Activated naive CD8-positive, alpha-beta T cell (primary cell): ENCODE measurements at regions not wholly inside any gene's neighbourhood (a gene's known extent, or its start where the extent isn't known, plus 50 kb on each side); places are given as distances from the start of the nearest gene placed in this dataset.
"Not testable (repeated sequence)": the region's sequence is repeated elsewhere in the genome, so short reads cannot be mapped to it uniquely, and the experiment has no call there.

Source experiments
- H3K27ac Mint-ChIP-seq: one replicate; pipeline ENCODE4 v1.8.0; 2021; ENCODE audit warnings: mixed read lengths
- H3K27me3 Mint-ChIP-seq: one replicate; pipeline ENCODE4 v1.8.0; 2021; ENCODE audit warnings: mixed read lengths
- H3K36me3 Mint-ChIP-seq: one replicate; pipeline ENCODE4 v1.8.0; 2021; ENCODE audit warnings: mixed read lengths
- H3K4me1 Mint-ChIP-seq: one replicate; pipeline ENCODE4 v1.8.0; 2021; ENCODE audit warnings: low read depth, mixed read lengths
- H3K4me3 Mint-ChIP-seq: one replicate; pipeline ENCODE4 v1.8.0; 2021; ENCODE audit warnings: mild to moderate bottlenecking, mixed read lengths
- H3K9me3 Mint-ChIP-seq: one replicate; pipeline ENCODE4 v1.8.0; 2021; ENCODE audit warnings: low read depth, mixed read lengths

GRCh38 chr20:57977569-57977968 lies 250.9 kb downstream of the ANKRD60 start:
- H3K9me3 Mint-ChIP-seq = no peaks in the 10 kb centered on the region
- H3K27ac Mint-ChIP-seq = no peak overlapping the region
- no peaks in the 10 kb centered on the region for H3K4me1 Mint-ChIP-seq
- H3K4me3 Mint-ChIP-seq = no peak overlapping the region
- H3K27me3 Mint-ChIP-seq = peaks cover 2% of the 10 kb centered on the region
- H3K36me3 Mint-ChIP-seq = no peaks in the 10 kb centered on the region

DNA sequence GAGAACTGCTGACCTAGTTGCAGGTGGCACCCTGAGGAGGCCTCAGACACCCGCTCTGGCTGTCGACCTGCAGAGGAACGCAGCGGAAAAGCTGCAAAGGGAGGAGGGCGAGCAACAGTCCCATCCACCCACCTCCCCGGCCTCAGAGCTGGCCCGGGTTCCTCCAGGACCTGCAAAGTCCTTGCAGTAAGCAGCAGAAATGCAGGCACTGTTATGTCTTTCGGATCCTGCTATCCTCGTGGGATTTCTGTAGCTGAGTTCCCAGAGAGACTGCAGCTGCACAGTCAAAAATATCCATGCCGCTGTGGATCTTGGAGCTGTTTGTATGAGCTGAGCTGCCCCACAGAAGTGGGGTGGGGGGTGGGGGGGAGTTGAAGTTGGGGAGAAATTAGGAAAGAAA lies 251.3 kb downstream of the ANKRD60 start:
- H3K27ac Mint-ChIP-seq = no peak overlapping the region
- peaks cover 2% of the 10 kb centered on the region for H3K27me3 Mint-ChIP-seq
- no peaks in the 10 kb centered on the region for H3K9me3 Mint-ChIP-seq
- no peak overlapping the region for H3K4me3 Mint-ChIP-seq
- H3K4me1 Mint-ChIP-seq = no peaks in the 10 kb centered on the region
- H3K36me3 Mint-ChIP-seq = no peaks in the 10 kb centered on the region

GRCh38 chr20:57974863-57975262 lies 253.6 kb downstream of the ANKRD60 start:
- no peaks in the 10 kb centered on the region for H3K9me3 Mint-ChIP-seq
- H3K27me3 Mint-ChIP-seq = no peaks in the 10 kb centered on the region
- H3K4me3 Mint-ChIP-seq = no peak overlapping the region
- no peaks in the 10 kb centered on the region for H3K4me1 Mint-ChIP-seq
- H3K36me3 Mint-ChIP-seq = no peaks in the 10 kb centered on the region
- no peak overlapping the region for H3K27ac Mint-ChIP-seq

GRCh38 chr20:57973886-57974285 lies 254.6 kb downstream of the ANKRD60 start:
- no peaks in the 10 kb centered on the region for H3K36me3 Mint-ChIP-seq
- H3K27ac Mint-ChIP-seq = no peak overlapping the region
- no peaks in the 10 kb centered on the region for H3K4me1 Mint-ChIP-seq
- H3K4me3 Mint-ChIP-seq = no peak overlapping the region
- no peaks in the 10 kb centered on the region for H3K9me3 Mint-ChIP-seq
- H3K27me3 Mint-ChIP-seq = peaks cover 2% of the 10 kb centered on the region

DNA sequence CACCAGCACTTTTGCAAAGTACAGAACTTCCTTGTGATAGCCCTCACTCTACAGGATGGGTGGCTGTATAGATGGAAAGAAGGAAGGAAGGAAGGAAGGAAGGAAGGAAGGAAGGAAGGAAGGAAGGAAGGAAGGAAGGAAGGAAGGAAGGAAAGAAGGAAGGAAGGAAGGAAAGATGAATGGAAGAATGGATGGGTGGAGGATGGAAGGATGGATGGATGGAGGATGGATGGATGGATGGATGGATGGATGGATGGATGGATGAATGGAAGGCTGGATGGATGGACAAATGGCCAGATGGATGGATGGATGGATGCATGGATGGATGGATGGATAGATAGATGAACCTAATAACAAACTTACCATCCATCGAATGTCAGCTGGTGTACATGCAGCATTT lies 256.9 kb downstream of the ANKRD60 start:
- H3K9me3 Mint-ChIP-seq, H3K36me3 Mint-ChIP-seq, H3K27me3 Mint-ChIP-seq, H3K4me1 Mint-ChIP-seq, H3K4me3 Mint-ChIP-seq, H3K27ac Mint-ChIP-seq: not testable (repeated sequence)

DNA sequence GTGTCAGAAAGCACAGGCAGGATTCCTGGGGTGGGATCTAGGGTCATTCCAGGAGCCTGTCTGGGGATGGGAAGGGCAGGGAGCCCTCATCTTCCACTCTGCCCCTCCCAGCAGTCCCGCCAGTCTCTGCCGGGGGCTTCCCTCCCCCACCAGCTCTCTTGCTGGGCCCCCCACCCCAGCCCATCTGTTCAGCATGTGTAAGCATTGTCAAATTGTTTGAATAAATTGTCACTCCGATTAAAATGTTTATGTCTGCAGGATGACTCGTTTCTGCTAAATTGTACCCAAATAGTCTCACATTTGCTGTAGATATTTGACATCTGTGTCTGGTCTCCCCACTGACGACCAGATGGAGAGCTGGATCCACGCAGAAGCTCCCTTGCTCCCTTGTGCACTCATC lies 257.6 kb downstream of the ANKRD60 start:
- Mint-ChIP-seq H3K9me3 (no peaks in the 10 kb centered on the region), H3K4me1 (no peaks in the 10 kb centered on the region), H3K4me3 (no peak overlapping the region), H3K36me3 (no peaks in the 10 kb centered on the region), H3K27me3 (peaks cover 5% of the 10 kb centered on the region), H3K27ac (no peak overlapping the region)

GRCh38 chr20:57970116-57970515 lies 258.3 kb downstream of the ANKRD60 start:
- Mint-ChIP-seq H3K36me3 (no peaks in the 10 kb centered on the region), H3K9me3 (no peaks in the 10 kb centered on the region), H3K4me1 (no peaks in the 10 kb centered on the region), H3K4me3 (no peak overlapping the region), H3K27ac (no peak overlapping the region), H3K27me3 (peaks cover 7% of the 10 kb centered on the region)

DNA sequence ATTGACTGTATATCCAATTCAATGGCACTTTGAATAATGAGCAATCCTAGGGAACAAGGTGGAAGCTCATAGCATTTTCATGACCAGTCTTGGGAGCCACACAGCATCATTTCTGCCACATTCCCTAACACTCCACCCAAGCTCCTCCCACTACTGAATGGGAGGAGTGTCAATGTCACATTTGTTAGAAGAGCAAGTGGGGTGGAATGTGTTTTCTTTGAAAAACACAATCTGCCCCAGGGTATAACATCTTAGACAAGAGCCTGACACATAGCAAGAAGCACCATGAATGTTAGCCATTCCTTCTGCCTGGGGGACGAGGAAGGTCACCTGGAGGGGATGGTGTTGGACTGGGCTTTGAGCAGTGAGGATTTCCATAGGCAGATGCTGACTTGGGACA lies 258.3 kb upstream of the PMEPA1 start:
- Mint-ChIP-seq H3K27ac (no peak overlapping the region), H3K4me1 (no peaks in the 10 kb centered on the region), H3K9me3 (no peaks in the 10 kb centered on the region), H3K36me3 (no peaks in the 10 kb centered on the region), H3K4me3 (no peak overlapping the region), H3K27me3 (peaks cover 9% of the 10 kb centered on the region)

- Mint-ChIP-seq H3K36me3 (no peaks in the 10 kb centered on the region), H3K4me3 (no peak overlapping the region), H3K4me1 (no peaks in the 10 kb centered on the region), H3K27ac (no peak overlapping the region), H3K9me3 (no peaks in the 10 kb centered on the region), H3K27me3 (peaks cover 9% of the 10 kb centered on the region)
Observed at GRCh38 chr20:57967364-57967763, 257.5 kb upstream of the PMEPA1 start.

DNA sequence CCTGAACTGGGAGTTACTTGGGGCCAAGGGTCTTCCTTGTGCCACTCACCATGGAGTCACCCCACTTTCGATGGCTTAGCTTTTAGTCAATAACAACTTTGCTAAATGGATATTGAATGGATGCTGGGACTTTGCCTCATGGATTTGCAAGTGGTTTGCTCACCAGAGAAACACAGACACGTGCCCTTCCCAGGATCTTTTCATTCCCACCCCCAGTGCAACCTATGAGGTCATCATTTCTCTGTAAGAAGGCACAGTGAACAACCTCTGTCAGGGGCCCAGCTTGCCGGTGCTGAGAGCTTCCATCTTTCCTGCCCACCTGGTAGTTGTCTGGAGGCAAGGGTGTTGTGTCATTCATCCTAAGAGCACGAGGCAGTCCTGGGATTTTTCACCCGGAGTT lies 256.8 kb upstream of the PMEPA1 start:
- H3K36me3 Mint-ChIP-seq = no peaks in the 10 kb centered on the region
- H3K27me3 Mint-ChIP-seq = peaks cover 9% of the 10 kb centered on the region
- H3K9me3 Mint-ChIP-seq = no peaks in the 10 kb centered on the region
- H3K4me3 Mint-ChIP-seq = no peak overlapping the region
- H3K4me1 Mint-ChIP-seq = no peaks in the 10 kb centered on the region
- no peak overlapping the region for H3K27ac Mint-ChIP-seq

DNA sequence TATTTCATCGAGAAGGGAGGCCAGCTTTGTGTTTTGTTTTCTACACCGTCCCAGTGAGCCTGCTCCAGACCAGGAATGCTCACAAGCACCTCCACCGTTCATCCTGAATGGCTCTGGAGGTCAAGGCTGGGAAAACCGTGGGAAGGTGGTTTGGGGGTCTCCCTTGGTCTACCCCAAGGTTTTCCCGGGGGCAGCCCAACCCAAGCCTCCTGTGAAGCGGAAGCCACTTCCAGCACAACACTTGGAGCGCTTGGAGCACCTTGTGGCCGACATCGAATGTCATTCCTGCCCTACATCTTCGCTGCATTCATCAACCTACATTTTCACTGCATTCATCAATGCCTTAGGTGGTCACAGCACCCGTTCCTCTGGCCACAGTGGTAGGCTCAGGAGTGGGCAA lies 255.6 kb upstream of the PMEPA1 start:
- Mint-ChIP-seq H3K4me3 (no peak overlapping the region), H3K4me1 (no peaks in the 10 kb centered on the region), H3K27ac (no peak overlapping the region), H3K9me3 (no peaks in the 10 kb centered on the region), H3K27me3 (peaks cover 9% of the 10 kb centered on the region), H3K36me3 (no peaks in the 10 kb centered on the region)

GRCh38 chr20:57964011-57964862 lies 254.4 kb upstream of the PMEPA1 start:
- no peaks in the 10 kb centered on the region for H3K9me3 Mint-ChIP-seq
- H3K4me1 Mint-ChIP-seq = no peaks in the 10 kb centered on the region
- H3K27me3 Mint-ChIP-seq = peaks cover 9% of the 10 kb centered on the region
- no peak overlapping the region for H3K4me3 Mint-ChIP-seq
- H3K27ac Mint-ChIP-seq = no peak overlapping the region
- no peaks in the 10 kb centered on the region for H3K36me3 Mint-ChIP-seq

- H3K9me3 Mint-ChIP-seq = no peaks in the 10 kb centered on the region
- no peaks in the 10 kb centered on the region for H3K36me3 Mint-ChIP-seq
- H3K4me1 Mint-ChIP-seq = no peaks in the 10 kb centered on the region
- no peak overlapping the region for H3K4me3 Mint-ChIP-seq
- H3K27me3 Mint-ChIP-seq = peaks cover 6% of the 10 kb centered on the region
- no peak overlapping the region for H3K27ac Mint-ChIP-seq
Observed at GRCh38 chr20:57960803-57961575, 251.2 kb upstream of the PMEPA1 start.

DNA sequence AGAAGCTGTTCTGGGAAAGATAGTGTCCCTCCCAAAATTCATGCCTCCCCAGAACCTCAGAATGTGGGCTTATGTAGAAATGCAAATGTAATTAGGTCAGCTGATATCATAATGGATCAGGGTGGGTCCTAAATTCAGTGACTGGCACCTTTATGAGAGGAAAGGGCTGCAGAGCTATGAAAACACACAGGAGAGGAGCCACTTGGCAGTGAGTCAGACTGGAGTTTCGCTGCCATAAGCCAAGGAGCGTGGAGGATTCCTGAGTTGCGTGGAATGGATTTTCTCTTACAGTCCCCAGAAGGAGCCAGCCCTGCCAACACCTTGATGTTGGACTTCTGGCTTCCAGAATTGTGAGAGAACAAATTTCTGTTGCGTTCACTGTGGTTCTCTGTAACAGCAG lies 249.8 kb upstream of the PMEPA1 start:
- Mint-ChIP-seq H3K27ac (no peak overlapping the region), H3K36me3 (no peaks in the 10 kb centered on the region), H3K9me3 (no peaks in the 10 kb centered on the region), H3K4me3 (no peak overlapping the region), H3K27me3 (peaks cover 2% of the 10 kb centered on the region), H3K4me1 (no peaks in the 10 kb centered on the region)

DNA sequence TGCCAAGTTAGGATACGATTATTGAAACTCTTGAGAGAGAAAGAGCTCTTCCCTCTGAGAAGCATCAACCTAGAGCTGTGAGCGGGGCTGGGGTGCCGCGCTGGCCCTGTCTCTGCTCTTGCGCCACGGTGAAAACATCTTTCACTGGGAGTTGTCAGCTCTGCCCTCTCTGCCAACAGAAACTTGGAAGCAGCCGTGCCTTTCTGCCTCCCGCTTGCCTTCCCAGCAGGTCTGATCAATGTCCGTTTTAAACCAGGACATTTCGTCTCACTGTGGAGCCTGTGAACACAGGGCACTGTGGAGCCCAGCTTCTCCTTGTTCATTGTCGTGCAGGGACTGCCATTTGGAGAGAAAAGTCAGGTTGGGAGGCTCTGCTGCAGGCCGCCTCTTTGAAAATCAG lies 249.2 kb upstream of the PMEPA1 start:
- Mint-ChIP-seq H3K4me3 (no peak overlapping the region), H3K27me3 (no peaks in the 10 kb centered on the region), H3K4me1 (no peaks in the 10 kb centered on the region), H3K9me3 (no peaks in the 10 kb centered on the region), H3K27ac (no peak overlapping the region), H3K36me3 (no peaks in the 10 kb centered on the region)

- Mint-ChIP-seq H3K36me3 (no peaks in the 10 kb centered on the region), H3K9me3 (no peaks in the 10 kb centered on the region), H3K27me3 (no peaks in the 10 kb centered on the region), H3K27ac (no peak overlapping the region), H3K4me3 (no peak overlapping the region), H3K4me1 (no peaks in the 10 kb centered on the region)
Observed at GRCh38 chr20:57958050-57958420, 248.2 kb upstream of the PMEPA1 start.
